ENCODE measurements at regions not wholly inside any gene's neighbourhood (a gene's known extent, or its start where the extent isn't known, plus 50 kb on each side); places are given as distances from the start of the nearest gene placed in this dataset.

DNA sequence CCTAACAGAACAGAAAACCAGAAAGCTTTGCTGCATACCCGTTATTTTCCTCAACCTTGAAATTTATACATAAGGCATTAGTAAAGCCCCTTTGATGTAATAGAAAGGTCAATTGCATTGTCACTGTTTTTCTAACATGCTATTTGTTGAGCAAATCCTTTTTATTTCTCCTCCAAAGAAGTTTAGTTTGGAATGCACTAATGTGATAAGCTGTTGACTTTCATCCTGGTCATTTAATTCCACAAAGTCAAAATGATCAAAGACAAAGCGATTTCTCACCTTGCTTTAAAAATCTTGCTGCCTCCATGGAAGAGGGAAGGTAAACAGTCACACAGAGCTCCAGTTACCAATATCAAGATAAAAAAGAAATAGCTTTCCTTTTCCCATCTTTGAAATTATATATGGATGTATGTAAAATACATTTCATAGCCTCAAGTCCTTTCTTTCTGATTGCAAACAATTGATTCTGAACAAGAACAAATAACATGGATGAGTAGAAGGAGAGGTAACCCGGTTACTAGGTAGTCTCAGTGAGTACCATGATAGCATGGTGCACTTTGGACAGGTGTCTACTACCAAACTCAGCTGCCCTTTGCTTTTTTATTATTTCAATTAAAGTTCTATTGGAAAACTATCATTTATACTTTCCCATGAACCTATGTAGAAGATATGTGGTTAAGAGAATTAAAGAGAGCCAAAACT is 452.7 kb downstream of the STK39 start:
- H3K4me3 ChIP-seq, result no peak overlapping the region
- no peaks in the 10 kb centered on the region for H3K27me3 ChIP-seq (replicated peaks in 1 of 7)
- peaks cover 0 to 14% (median 0%) of the 10 kb centered on the region in 8 donors for H3K9me3 ChIP-seq
- intact Hi-C loops (cut with DNase I; ENCODE audit: low total_unique reads), result no loop called here
- no peaks in the 10 kb centered on the region for H3K36me3 ChIP-seq
- H3K27ac ChIP-seq, result no peak overlapping the region
- 66 to 83% (median 67%) methylated on average over 3 of the region's 3 CpGs for WGBS, 5 donors
- no peaks in the 10 kb centered on the region for H3K4me1 ChIP-seq
- TF ChIP-seq POLR2A (IDR thresholded peaks at IDR 0.05) (no peak), POLR2AphosphoS5 (IDR thresholded peaks at IDR 0.05) (no peak)
- TF ChIP-seq, protein P1, sequence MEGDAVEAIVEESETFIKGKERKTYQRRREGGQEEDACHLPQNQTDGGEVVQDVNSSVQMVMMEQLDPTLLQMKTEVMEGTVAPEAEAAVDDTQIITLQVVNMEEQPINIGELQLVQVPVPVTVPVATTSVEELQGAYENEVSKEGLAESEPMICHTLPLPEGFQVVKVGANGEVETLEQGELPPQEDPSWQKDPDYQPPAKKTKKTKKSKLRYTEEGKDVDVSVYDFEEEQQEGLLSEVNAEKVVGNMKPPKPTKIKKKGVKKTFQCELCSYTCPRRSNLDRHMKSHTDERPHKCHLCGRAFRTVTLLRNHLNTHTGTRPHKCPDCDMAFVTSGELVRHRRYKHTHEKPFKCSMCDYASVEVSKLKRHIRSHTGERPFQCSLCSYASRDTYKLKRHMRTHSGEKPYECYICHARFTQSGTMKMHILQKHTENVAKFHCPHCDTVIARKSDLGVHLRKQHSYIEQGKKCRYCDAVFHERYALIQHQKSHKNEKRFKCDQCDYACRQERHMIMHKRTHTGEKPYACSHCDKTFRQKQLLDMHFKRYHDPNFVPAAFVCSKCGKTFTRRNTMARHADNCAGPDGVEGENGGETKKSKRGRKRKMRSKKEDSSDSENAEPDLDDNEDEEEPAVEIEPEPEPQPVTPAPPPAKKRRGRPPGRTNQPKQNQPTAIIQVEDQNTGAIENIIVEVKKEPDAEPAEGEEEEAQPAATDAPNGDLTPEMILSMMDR (IDR thresholded peaks at IDR 0.05 in 8 of 11, conservative IDR thresholded peaks at IDR 0.05 in 3 of 11), result no peak
- no peak for DNase-seq

GRCh38 chr2:167793725-167794124 is 453.7 kb downstream of the STK39 start:
- Histone ChIP-seq H3K27ac (no peak overlapping the region), H3K9me3 (peaks cover 0 to 14% (median 0%) of the 10 kb centered on the region in 8 donors), H3K36me3 (no peaks in the 10 kb centered on the region), H3K4me3 (no peak overlapping the region), H3K4me1 (no peaks in the 10 kb centered on the region), H3K27me3 (replicated peaks in 1 of 7) (no peaks in the 10 kb centered on the region)
- intact Hi-C loops (cut with DNase I; ENCODE audit: low total_unique reads), result no loop called here
- TF ChIP-seq POLR2AphosphoS5 (IDR thresholded peaks at IDR 0.05) (no peak), POLR2A (IDR thresholded peaks at IDR 0.05) (no peak)
- TF ChIP-seq, protein P1 (IDR thresholded peaks at IDR 0.05 in 8 of 11, conservative IDR thresholded peaks at IDR 0.05 in 3 of 11), result no peak
- no peak for DNase-seq
- WGBS, 5 donors, result 79 to 92% (median 82%) methylated on average over 3 of the region's 3 CpGs

DNA sequence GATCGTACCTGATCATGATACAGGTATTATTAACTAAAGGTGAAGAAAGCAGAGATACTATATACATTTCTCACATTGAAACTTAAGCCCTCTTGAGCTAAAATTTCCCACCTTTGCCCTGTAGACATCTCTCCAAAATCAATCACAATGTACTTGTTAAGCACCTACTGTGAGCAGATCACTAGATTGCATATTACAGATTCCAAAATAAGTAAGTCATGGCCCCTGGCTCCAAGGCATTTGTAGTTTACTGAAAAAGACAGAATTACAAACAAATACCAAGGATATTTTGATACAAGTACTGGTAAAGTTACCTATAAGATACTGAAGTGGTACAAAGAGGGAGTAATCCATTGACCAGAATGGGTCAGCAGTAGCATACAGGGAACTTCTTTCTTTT is 455.3 kb downstream of the STK39 start:
- Histone ChIP-seq H3K4me3 (no peak overlapping the region), H3K4me1 (no peaks in the 10 kb centered on the region), H3K27ac (no peak overlapping the region), H3K27me3 (replicated peaks in 1 of 7) (no peaks in the 10 kb centered on the region), H3K9me3 (peaks cover 0 to 2% (median 0%) of the 10 kb centered on the region in 8 donors), H3K36me3 (no peaks in the 10 kb centered on the region)
- no peak for DNase-seq
- intact Hi-C loops (cut with DNase I; ENCODE audit: low total_unique reads), result no loop called here
- TF ChIP-seq POLR2A (IDR thresholded peaks at IDR 0.05) (no peak), POLR2AphosphoS5 (IDR thresholded peaks at IDR 0.05) (no peak)
- TF ChIP-seq, protein P1 (IDR thresholded peaks at IDR 0.05 in 8 of 11, conservative IDR thresholded peaks at IDR 0.05 in 3 of 11), result no peak
- 91 to 96% (median 95%) methylated on average over 1 of the region's 1 CpG for WGBS, 5 donors

DNA sequence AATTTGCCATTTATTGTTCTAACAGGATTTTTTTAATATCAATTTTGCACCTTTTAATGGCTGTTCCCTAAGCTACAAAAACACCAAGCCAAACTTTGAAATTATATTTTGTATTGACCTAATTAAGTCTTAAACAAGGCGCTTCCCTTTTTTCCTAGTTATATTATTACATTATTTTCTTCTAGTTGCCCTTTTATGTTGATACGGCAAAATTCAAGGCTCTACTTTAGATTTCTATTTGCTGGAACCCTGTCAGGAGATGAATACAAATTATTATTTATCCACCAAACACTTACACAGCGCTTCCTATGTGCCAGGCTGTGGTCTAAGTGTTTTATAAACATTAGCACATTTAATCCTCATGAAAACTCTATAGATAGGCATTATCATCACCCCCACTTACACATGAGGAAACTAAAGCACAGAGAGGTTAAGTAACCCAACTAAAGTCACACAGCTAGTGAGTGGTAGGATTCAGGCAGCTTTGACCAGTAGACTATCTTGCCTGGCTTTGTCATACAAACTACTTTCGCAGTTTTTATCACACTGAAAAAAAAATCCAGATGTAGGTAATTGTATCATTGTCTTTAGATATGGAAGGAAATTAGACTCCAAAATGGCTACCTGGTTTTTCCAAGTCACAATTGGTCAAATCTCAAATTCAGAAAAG is 456.5 kb downstream of the STK39 start:
- no peak for DNase-seq
- Histone ChIP-seq H3K9me3 (no peaks in the 10 kb centered on the region), H3K36me3 (no peaks in the 10 kb centered on the region), H3K27ac (no peak overlapping the region), H3K27me3 (replicated peaks in 1 of 7) (no peaks in the 10 kb centered on the region), H3K4me3 (no peak overlapping the region), H3K4me1 (no peaks in the 10 kb centered on the region)
- no peak for TF ChIP-seq POLR2A (IDR thresholded peaks at IDR 0.05)
- TF ChIP-seq, protein P1 (IDR thresholded peaks at IDR 0.05 in 8 of 11, conservative IDR thresholded peaks at IDR 0.05 in 3 of 11), result no peak
- TF ChIP-seq POLR2AphosphoS5 (IDR thresholded peaks at IDR 0.05), result no peak
- WGBS, 5 donors, result 93 to 98% (median 94%) methylated on average over 4 of the region's 4 CpGs
- intact Hi-C loops (cut with DNase I; ENCODE audit: low total_unique reads), result no loop called here
